Loucy (cell line): ENCODE measurements at regions not wholly inside any gene's neighbourhood (a gene's known extent, or its start where the extent isn't known, plus 50 kb on each side); places are given as distances from the start of the nearest gene placed in this dataset.

Source experiments
- H2AFZ ChIP-seq: fragments of 200-600 bp; sonication (generic); 2 replicates; pipeline ENCODE4 v1.6.0; 2016; ENCODE audit warnings: antibody characterized with exemption, mild to moderate bottlenecking, low read length, moderate library complexity
- H3F3A ChIP-seq: fragments of 200-600 bp; 2 replicates; pipeline ENCODE4 v1.6.0; 2016; ENCODE audit warnings: antibody characterized with exemption, low read depth, mild to moderate bottlenecking
- H3K27me3 ChIP-seq: fragments of 200-600 bp; sonication (generic); 2 replicates; pipeline ENCODE4 v1.6.1; 2014; ENCODE audit warnings: low read length, mild to moderate bottlenecking; ENCODE audit not compliant: insufficient read depth, poor library complexity, severe bottlenecking
- H3K36me3 ChIP-seq: fragments of 200-600 bp; sonication (generic); 2 replicates; pipeline ENCODE4 v1.6.1; 2016; ENCODE audit warnings: low read length; ENCODE audit not compliant: insufficient read depth
- H3K4me1 ChIP-seq: fragments of 200-600 bp; sonication (generic); 2 replicates; pipeline ENCODE4 v1.5.1; 2014; ENCODE audit warnings: low read length, mild to moderate bottlenecking; ENCODE audit not compliant: insufficient read depth, poor library complexity, severe bottlenecking
- H3K4me2 ChIP-seq: fragments of 200-600 bp; sonication (generic); 2 replicates; pipeline ENCODE4 v1.6.0; 2014; ENCODE audit warnings: antibody characterized with exemption, low read length, low read depth, mild to moderate bottlenecking; ENCODE audit not compliant: poor library complexity, severe bottlenecking
- H3K4me3 ChIP-seq: fragments of 200-600 bp; sonication (generic); 2 replicates; pipeline ENCODE4 v1.5.1; 2014; ENCODE audit warnings: low read length, mild to moderate bottlenecking, mixed read lengths; ENCODE audit not compliant: poor library complexity, severe bottlenecking
- H3K79me2 ChIP-seq: fragments of 200-600 bp; sonication (generic); 2 replicates; pipeline ENCODE4 v1.6.1; 2014; ENCODE audit warnings: low read length; ENCODE audit not compliant: insufficient read depth
- H3K9ac ChIP-seq: fragments of 200-600 bp; sonication (generic); 2 replicates; pipeline ENCODE4 v1.6.0; 2014; ENCODE audit warnings: mild to moderate bottlenecking, low read depth, low read length, moderate library complexity; ENCODE audit not compliant: poor library complexity, severe bottlenecking
- H3K9me2 ChIP-seq: fragments of 200-600 bp; sonication (generic); replicated peaks from 2 replicates; pipeline ENCODE4 v1.6.1; 2016; ENCODE audit warnings: low read depth, low read length, mixed read lengths
- H3K9me3 ChIP-seq: fragments of 200-600 bp; sonication (generic); 2 replicates; pipeline ENCODE4 v1.6.1; 2014; ENCODE audit warnings: mild to moderate bottlenecking, antibody characterized with exemption, low read length, low read depth; ENCODE audit not compliant: insufficient read depth
- H4K20me1 ChIP-seq: fragments of 200-600 bp; sonication (generic); 2 replicates; pipeline ENCODE4 v1.6.0; 2014; ENCODE audit warnings: antibody characterized with exemption, low read length, mild to moderate bottlenecking; ENCODE audit not compliant: insufficient read depth, poor library complexity, severe bottlenecking
- EZH2phosphoT487 ChIP-seq: fragments of 200-600 bp; IDR thresholded peaks from 2 replicates; pipeline ENCODE4 v1.6.1; 2018; ENCODE audit warnings: antibody characterized with exemption, mild to moderate bottlenecking, moderate library complexity, borderline replicate concordance
- TF ChIP-seq, protein P1 (sequence below): fragments of 200-600 bp; sonication (generic); conservative IDR thresholded peaks from 2 replicates; pipeline ENCODE4 v1.5.1; 2014; ENCODE audit warnings: mild to moderate bottlenecking, antibody characterized with exemption, low read length

DNA sequence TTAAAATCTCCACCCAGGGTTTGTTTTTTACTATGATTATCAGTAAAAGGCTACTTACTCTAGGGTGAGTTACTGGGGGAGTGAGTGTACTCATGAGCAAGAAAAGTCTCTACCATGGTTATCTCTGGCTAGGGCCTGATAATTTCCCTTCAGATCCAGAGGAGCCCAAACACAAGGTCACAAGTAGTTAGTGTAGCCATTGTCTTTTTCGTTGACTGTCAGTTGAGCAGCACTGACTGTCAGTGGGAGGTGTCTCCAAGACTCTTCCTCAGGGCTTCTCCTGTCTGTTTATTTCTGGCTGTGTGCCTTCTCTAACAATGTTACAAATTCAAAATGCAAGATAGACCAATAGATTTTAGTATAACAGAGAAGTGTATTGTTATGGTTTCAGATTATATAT, 181.2 kb upstream of the MIS18BP1 start:
- no peaks in the 10 kb centered on the region for H4K20me1 ChIP-seq
- H3K4me1 ChIP-seq, result no peaks in the 10 kb centered on the region
- H3K27me3 ChIP-seq, result no peaks in the 10 kb centered on the region
- no peaks in the 10 kb centered on the region for H3K9me3 ChIP-seq
- TF ChIP-seq, protein P1, sequence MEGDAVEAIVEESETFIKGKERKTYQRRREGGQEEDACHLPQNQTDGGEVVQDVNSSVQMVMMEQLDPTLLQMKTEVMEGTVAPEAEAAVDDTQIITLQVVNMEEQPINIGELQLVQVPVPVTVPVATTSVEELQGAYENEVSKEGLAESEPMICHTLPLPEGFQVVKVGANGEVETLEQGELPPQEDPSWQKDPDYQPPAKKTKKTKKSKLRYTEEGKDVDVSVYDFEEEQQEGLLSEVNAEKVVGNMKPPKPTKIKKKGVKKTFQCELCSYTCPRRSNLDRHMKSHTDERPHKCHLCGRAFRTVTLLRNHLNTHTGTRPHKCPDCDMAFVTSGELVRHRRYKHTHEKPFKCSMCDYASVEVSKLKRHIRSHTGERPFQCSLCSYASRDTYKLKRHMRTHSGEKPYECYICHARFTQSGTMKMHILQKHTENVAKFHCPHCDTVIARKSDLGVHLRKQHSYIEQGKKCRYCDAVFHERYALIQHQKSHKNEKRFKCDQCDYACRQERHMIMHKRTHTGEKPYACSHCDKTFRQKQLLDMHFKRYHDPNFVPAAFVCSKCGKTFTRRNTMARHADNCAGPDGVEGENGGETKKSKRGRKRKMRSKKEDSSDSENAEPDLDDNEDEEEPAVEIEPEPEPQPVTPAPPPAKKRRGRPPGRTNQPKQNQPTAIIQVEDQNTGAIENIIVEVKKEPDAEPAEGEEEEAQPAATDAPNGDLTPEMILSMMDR, result no peak
- no peak for TF ChIP-seq EZH2phosphoT487
- no peaks in the 10 kb centered on the region for H3F3A ChIP-seq
- no peaks in the 10 kb centered on the region for H3K79me2 ChIP-seq
- no peaks in the 10 kb centered on the region for H3K9me2 ChIP-seq
- H3K4me3 ChIP-seq, result no peak overlapping the region
- H3K36me3 ChIP-seq, result no peaks in the 10 kb centered on the region
- H2AFZ ChIP-seq, result no peak overlapping the region
- no peak overlapping the region for H3K4me2 ChIP-seq
- H3K9ac ChIP-seq, result no peak overlapping the region

DNA sequence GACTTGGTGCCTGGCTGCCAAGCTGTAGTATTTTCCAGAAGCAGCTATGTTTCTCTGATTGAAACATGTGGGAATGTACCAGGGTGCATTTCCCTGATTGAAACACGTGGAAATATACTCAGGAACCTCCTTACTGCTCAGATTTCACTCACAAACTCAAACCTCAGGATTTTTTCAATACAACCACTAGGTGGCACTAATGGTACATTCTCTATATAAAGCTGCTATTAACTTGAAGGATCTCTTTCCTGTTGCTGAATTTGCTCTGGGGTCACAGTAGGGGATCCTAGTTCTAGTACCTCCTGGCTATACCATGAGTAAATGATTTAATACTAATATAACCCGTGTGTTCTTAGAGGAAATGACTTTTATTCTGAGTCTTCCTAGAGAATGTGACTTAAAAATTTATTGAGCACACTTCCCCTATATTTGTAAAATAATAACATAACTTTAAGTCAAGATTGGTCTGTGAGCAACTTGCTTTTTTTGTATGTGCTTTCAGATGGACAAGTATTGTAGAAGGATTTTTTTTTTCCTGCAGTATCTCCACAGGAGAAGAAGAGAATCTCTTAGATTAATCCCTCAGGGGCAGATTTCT, 173.8 kb upstream of the MIS18BP1 start:
- Histone ChIP-seq H3K9me2 (no peaks in the 10 kb centered on the region), H4K20me1 (no peaks in the 10 kb centered on the region), H3K4me1 (no peaks in the 10 kb centered on the region), H3F3A (no peaks in the 10 kb centered on the region), H3K4me3 (no peak overlapping the region), H3K9ac (no peak overlapping the region), H3K79me2 (no peaks in the 10 kb centered on the region), H3K27me3 (no peaks in the 10 kb centered on the region), H3K36me3 (no peaks in the 10 kb centered on the region), H3K4me2 (no peak overlapping the region), H2AFZ (no peak overlapping the region), H3K9me3 (no peaks in the 10 kb centered on the region)
- TF ChIP-seq, protein P1, result peak; percentile 72
- TF ChIP-seq EZH2phosphoT487, result no peak

DNA sequence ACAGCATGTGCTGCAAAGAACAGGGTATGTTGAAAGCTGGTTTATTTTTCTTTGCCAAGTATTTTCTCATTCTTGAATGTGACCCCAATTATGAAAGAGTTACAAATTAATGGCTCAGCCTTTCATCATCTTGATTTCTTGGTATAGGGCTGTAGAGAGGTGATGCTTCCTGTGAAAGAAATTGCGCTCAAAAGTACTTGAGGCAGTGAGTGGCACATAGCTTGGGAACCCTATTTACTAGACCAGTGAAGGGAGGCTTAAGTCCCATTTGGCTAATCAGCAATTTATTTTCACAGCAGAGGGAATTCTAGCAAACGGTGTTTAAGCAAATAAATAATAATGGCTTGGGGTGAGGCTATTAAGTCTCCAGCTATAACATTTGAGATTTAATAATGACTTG, 153.9 kb upstream of the MIS18BP1 start:
- Histone ChIP-seq H2AFZ (no peak overlapping the region), H3K36me3 (no peaks in the 10 kb centered on the region), H3K79me2 (no peaks in the 10 kb centered on the region), H3F3A (no peaks in the 10 kb centered on the region), H3K4me2 (no peak overlapping the region), H3K27me3 (no peaks in the 10 kb centered on the region), H3K9me3 (no peaks in the 10 kb centered on the region), H3K4me1 (no peaks in the 10 kb centered on the region), H3K9me2 (no peaks in the 10 kb centered on the region), H4K20me1 (no peaks in the 10 kb centered on the region), H3K4me3 (no peak overlapping the region), H3K9ac (no peak overlapping the region)
- TF ChIP-seq, protein P1, result no peak
- TF ChIP-seq EZH2phosphoT487, result no peak
